ENCODE measurements at regions not wholly inside any gene's neighbourhood (a gene's known extent, or its start where the extent isn't known, plus 50 kb on each side); places are given as distances from the start of the nearest gene placed in this dataset.
"Not testable (repeated sequence)": the region's sequence is repeated elsewhere in the genome, so short reads cannot be mapped to it uniquely, and the experiment has no call there.

- no peak for DNase-seq
Observed at GRCh38 chr6:97701801-97702200, 418.8 kb upstream of the MMS22L start.

DNA sequence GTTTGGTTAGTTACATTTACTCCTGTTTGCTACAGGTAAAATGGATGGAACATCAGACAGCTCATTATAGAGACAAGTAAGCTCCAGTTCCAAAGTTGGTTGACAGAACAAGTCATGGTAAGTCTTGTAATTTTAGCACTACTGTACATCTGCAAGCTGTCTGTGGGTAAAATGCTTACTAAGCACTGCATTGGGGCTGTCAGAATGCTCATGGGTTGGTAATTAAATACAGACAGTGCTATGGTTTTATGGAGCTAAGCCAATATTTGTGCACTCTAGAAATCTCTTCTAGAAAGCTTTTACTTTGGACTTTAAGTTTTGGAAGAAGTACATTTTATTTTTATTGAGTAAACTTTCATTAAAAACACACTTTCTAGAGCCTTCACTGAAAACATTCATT lies 419.2 kb upstream of the MMS22L start:
- DNase-seq = no peak

DNA sequence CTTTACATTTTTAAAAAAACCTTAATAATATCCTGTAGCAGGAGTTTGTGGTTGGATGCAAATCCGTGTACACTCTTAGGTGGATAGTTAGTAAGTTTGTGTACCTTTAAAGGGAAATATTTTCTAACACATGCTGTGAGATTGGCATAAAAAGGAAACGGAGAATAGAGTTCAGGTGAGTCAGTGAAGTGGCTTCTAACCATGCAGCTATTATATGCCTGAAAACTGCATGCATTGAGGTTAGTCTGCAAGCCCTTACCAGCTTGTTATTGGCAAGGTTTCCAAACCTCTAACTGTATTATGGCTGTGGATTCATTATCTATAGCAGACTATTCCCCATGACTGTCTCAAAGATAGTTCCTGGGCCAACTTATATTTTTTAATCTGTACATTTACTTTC lies 420.6 kb upstream of the MMS22L start:
- DNase-seq = no peak

GRCh38 chr6:97705568-97705967 lies 422.6 kb upstream of the MMS22L start:
- DNase-seq = no peak

DNA sequence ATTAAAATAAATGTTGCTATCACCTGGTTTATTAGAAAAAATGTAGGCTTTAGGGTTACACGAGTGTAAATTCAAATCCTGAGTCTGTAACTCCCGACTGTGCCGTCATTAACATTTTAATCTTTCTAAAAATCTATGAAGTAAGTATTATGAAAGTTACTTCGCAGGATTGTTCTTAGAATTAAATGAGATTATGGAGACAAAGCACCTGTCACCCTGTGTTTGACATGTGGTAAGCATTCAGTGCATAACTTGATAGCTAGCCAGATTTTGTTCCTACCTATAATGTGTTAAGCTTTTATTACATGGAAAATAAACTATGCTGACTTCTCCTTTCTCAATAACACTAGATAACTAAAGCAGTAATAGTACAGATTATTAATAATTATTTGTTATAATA lies 429.7 kb upstream of the MMS22L start:
- no peak for DNase-seq

DNA sequence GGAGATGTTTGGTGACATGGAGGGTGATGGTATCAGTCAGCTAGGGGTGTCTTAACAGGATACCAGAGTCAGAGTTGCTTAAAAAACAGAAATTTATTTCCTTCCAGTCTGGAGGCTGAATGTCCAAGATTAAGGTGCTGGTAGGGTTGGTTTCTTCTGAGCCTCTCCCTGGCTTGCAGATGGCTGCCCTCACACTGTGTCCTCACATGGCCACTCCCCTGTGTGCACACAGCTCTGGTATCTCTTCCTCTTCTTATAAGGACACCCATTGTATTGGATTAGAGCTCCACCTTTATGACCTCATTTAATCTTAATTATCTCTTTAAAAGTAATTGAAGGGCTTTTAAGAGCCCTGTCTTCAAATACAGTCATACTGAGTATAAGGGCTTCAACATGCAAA lies 431.8 kb upstream of the MMS22L start:
- no peak for DNase-seq

GRCh38 chr6:97717086-97717485 lies 434.1 kb upstream of the MMS22L start:
- peak; percentile 70 for DNase-seq

DNA sequence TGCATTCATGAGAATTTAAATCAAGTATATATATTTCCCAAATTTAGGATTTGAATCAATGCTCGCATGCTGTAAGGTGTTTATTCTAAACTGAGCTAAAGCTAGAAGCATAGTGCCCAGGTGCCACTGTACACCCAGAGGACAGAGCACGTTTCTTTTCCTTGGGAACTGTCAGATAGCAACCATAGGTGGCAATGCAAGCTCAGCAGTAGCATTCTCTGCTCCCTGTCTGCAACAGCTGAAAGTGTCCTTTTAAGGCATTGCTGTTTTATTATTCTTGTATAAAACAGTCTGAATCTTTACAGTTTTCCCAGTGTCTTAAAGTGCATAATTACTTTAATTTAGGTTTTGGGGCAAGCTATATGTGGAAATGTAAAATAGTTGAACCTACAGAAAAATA lies 443.4 kb upstream of the MMS22L start:
- DNase-seq = no peak

GRCh38 chr6:97732045-97732444 lies 449.0 kb upstream of the MMS22L start:
- DNase-seq = no peak

- DNase-seq = no peak
Observed at GRCh38 chr6:97757575-97757974, 474.6 kb upstream of the MMS22L start.

GRCh38 chr6:97765461-97765860 lies 482.4 kb upstream of the MMS22L start:
- no peak for DNase-seq

- no peak for DNase-seq
Observed at GRCh38 chr6:97771372-97771771, 488.4 kb upstream of the MMS22L start.

- no peak for DNase-seq
Observed at GRCh38 chr6:97775012-97775411, 492.0 kb upstream of the MMS22L start.

DNA sequence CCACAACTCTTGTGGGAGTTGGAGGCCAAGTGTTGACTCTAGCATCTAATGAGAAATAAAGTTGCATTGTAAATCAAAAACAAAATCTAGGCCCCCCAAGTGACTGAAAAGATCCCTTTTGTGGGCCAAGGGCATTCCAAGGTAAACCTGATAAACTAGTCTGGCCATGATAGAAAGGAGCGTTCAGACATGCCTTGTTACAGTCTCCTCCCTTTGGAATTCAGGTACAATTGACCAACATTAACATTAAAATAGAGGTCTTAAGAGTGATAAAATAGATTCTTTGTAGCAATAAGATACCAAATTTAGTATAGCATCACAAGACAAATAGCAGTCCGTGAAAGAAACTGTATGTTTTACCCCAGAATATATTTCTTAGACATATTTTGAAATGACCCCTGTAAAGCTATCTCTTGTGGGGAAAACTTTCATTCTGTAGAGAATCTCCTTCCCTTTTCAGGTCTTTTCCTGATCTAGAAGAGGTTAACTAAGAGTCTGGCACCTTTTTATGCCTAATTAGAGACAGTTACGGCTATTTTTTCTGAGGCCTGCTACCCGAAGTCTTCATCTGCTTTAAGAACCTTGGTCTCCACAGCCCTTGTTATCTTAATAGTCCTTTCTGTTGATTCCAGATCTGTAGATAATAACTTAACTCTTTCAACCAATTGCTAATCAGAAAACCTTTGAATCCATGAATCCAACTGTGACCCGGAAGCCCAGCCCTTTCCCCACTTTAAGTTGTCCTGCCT lies 495.4 kb upstream of the MMS22L start:
- no peak for DNase-seq

DNA sequence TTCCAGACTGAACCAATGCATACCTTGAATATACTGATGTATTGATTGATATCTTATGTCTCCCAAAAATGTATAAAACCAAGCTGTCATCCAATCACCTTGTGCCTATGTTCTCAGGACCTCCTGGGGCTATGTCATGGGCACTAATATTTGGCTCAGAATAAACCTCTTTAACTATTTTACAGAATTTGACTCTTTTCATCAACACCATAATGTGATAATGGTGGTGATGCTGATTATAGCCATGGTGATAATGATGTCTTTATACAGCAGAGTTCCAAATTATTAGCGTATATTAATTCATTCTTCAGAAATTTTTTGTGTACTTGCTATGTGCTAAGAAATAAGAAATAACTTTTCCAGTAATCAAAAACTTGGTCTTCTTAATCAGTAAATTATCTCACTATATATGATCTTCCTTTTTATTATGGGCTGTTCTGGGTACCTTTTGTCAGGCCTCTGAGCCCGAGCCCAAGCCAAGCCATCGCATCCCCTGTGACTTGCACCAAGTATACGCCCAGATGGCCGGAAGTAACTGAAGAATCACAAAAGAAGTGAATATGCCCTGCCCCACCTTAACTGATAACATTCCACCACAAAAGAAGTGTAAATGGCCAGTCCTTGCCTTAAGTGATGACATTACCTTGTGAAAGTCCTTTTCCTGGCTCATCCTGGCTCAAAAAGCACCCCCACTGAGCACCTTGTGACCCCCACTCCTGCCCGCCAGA lies 496.2 kb upstream of the MMS22L start:
- DNase-seq = not testable (repeated sequence)

GRCh38 chr6:97790926-97791590 lies 508.0 kb upstream of the MMS22L start:
- no peak for DNase-seq

- DNase-seq = peak; percentile 33
Observed at GRCh38 chr6:97805596-97805995, 522.6 kb upstream of the MMS22L start.

DNA sequence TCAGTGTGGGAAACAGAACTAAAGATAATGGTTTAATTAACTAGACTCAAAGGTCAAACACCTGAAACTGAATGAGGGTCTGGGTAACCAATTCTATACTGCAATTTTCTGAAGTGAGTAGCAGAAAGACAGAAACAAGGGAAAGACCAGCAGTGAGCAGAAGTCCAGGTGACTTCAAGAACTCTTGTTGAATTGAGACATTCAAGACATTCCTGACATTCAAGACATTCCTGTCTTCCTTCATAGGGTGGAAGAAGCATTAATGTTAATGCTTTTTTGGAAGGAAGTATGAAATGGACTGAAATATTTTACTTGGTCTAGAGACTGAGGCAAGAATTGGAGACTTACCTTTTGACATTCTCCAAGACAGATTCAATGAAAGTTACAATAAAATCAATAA lies 529.9 kb upstream of the MMS22L start:
- no peak for DNase-seq

GRCh38 chr6:97813889-97814567 lies 531.0 kb upstream of the MMS22L start:
- DNase-seq = peak; percentile 34

DNA sequence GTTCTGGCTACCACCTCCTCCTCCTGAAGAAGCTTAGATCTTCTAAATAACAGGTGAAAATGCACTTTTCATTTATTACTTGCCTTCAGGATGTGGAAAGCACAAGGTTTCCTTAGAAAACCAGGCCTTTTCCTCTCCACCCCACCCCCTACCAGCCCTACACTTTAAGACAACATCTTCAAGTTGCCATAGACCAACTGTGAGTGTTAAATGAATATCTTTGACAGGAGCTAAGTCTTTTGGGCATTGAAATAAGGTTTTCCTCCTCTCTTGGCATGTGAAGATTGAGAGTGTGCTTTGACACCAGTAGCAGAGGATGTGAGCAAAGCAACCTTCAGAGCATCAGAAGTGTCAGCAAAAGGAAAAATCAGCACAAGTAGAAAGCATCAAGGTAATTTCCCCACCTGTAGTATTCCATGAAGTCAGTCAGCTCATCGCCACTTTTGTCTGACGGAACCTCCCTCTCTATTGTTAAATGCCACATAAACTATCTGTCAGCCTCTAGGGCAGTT lies 532.3 kb upstream of the MMS22L start:
- DNase-seq = no peak

DNA sequence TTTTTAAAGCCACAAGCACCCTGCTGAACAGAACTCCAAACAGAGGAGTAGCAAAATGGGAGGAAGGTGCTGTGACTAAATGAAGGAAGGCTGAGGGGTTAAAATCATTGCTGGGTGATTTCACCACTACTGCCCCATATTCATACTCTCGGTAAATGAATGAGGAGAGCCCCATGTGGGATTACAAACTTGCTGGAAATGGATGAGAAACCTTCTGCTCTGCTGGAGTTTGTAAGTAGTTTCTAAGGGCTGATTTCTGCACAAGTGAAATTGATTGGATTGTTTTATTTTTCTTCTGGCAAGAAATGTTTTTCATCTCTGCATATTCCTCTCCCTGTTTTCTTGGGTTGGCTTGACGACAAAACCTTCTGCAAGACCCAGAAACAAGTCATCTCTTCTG lies 533.5 kb upstream of the MMS22L start:
- no peak for DNase-seq

- DNase-seq = no peak
Observed at GRCh38 chr6:97819710-97820109, 536.7 kb upstream of the MMS22L start.

DNA sequence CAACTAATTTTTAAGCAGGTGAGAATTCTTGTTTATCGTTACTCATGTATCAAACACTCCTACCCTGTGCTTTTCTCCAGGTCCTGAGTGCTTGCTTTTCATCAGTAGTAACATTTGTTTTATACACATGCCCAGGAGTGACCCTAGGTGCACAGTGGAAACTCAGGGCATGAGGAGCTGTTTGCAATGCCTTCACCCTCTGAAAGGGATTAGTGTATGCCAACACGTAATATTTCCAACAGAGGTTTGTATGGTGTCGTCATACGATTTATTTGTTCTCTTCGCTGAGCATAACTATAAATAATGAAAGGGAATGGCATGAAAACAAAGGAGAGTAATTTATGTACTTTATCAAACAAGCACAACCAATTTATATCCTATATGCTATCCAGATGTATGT lies 537.4 kb upstream of the MMS22L start:
- no peak for DNase-seq
